ENCODE measurements at regions not wholly inside any gene's neighbourhood (a gene's known extent, or its start where the extent isn't known, plus 50 kb on each side); places are given as distances from the start of the nearest gene placed in this dataset.
A peak's percentile ranks its signal among the peaks of the same experiment; 100 is the strongest.

DNA sequence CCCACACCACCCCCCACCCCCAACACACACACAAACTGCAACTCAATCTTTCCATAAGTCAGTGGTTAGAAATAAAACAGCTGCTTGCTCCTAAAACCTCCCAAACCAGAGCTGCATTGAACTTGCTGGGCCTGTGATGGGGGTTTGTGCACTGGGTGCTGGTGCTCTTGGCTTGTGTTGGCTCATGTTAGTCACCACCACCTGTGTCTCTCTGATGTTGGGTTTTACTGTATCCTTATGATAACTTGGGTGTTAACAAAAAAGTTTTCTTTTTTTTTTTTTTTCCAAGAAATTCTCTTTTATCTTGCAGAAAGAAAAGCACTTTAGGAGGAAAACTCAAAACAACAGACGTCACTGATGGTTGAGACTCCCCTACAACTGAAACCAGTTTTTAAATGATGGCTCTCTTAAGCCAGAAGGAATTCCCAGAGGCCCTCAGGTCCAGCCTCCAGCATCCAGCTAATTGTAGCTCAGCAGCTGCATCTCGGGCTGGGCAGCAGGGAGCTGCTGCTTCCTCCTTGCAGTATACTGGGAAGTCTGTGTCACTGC is 79.9 kb upstream of the DRD2 start:
- no peak for DNase-seq (ENCODE audit: extremely low read depth in 1 of 2, low read depth in 1 of 2)

DNA sequence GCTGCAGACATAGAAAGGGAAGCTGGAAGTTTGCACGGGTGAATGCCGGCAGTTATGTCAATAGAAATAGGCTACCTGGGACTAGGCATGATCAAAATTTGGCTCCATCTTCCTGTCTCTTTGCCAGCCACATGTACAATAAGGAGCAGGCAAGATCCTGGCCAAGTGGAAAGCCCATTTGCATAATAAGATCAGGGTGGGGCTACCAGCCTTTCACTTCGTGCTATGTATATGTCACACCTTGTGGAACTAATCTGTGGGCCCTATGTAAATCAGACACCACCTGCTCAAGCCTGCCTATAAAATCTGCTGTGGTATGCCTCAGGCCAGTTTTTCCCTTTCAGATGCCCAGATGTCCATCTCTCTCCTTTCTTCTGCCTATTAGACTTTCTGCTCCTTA is 79.3 kb upstream of the DRD2 start:
- DNase-seq (ENCODE audit: extremely low read depth in 1 of 2, low read depth in 1 of 2): no peak

DNA sequence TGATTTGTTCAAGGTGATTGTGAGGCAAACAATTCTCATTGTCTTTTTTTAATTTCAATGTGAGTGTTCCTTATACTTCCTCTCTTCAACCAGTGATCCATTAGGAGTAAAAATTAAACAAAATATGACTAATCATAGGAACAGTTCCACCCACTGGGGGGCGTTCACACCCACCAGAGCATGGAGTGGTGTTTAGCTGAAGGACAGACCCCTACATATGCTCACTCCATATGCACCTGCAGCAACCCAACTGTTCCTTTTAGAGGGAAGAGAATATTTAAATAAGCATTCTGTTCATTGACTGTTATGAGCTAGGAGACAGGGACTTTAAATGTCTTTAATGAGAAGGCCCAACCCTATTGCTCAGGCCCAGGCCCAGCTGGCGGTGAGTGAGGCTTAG is 78.7 kb upstream of the DRD2 start:
- DNase-seq (ENCODE audit: extremely low read depth in 1 of 2, low read depth in 1 of 2): no peak

DNA sequence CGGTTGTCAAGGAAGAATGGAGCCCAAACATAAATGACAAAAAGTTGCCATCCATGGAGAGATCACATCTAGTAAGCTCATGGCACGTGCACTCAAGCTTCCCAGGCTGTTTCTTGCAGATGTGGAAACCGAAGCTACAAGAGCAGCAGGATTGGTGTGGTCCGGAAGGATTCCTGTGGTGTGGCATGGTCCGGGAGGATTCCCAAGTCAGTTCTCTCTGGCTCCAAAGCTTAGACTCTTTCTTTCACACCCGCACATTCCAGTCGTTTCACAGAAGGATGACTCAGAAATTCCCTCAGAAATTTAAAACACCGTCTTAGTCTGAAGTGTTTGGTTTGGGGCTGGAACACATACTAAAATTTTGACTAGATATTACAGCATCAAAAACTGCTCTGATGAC is 78.0 kb upstream of the DRD2 start:
- DNase-seq (ENCODE audit: extremely low read depth in 1 of 2, low read depth in 1 of 2): no peak

DNA sequence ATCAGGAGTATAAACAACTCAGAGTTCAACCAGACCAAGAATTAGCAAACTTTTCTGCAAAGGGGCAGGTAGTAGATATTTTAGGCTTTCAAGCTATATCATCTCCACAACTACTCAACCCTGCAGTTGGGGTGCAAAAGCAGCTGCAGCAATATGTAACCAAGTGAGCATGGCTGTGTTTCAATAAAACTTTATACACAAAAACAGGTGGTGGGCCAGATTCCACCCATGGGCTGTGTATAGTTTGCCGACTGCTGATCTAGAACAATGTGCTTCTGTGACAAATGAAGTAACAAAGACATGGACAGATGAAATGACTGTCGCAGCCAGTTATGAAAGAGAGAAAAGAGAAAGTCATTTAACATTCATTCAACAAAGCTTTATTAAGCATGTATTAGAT is 77.1 kb upstream of the DRD2 start:
- no peak for DNase-seq (ENCODE audit: extremely low read depth in 1 of 2, low read depth in 1 of 2)

DNA sequence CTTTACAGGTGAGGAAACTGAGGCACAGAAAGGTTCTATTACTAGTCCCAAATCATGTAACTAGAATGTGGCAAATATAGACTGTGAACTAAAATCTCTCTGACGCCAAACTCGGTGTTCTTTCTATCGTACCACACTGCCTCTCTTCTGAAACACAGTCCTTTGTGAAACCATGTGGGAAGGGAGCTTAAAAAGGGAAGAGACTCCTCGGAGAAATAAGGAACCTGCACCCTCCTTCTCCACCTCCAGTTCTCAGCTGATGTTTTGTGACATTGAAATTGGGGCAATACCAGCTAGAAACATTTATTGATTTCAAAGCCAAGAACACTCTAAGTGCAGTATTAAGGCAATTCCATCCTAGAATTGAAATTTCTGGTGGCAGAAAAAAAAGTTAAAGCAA is 76.4 kb upstream of the DRD2 start:
- no peak for DNase-seq (ENCODE audit: extremely low read depth in 1 of 2, low read depth in 1 of 2)

DNA sequence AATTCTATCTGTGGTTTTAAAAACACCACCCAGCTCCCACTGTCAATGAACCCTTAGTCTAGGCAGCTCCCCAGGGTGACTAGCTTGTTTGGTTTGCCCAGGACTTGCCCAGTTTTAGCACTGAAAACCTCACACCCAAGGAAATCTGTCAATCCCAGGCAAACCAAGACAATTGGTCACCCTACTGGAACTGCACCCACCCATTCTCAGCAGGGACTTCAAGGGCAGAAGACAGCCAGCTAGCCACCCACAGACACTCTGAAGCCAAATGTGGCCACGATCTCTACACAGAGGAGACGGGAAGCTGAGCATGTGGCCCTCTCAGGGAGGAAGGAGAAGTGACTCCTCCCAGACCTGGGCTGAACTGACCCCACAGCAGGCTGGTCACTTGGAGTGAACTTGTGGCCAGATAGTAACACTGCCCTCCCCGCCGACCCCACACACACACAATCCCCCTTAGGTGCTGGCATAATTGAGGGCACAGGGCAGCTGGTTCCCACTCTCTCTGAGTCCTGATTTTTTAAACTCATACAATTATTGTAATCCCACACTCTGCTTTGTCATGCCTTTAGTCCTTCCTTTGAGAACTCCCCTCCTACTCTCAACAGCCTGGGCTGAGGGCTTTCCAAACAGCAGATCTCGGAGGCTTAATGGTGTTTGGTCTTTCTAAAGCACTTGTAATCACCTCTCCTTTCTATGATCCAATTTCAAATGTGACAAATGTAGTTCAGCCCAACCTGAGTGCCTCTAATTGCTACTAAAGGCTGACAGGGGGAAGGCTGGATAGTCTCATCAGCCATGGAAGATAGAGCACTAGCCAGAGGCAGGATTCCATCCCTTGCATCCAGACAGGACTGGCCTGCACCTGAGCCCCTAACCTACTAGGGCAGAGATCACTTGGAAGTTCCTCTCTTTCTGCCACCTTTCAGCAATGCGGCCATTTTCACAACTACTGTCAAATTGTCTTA is 74.7 kb upstream of the DRD2 start:
- no peak for DNase-seq (ENCODE audit: extremely low read depth in 1 of 2, low read depth in 1 of 2)

DNA sequence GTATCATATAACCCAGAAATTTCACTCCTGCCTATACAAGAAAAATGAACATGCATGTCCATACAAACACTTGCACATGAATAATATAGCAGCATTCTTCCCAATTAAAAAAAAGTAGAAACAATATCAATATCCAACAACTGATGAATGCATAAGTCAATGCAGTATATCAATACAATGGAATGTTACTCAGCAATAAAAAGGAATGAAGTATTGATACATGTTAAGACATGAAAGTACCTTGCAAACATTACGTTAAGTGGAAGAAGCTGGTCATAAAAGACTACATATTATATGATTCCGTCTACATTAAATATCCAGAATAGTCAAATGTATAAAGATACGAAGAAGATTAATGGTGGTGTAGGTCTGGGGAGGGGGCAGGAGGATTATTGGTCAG is 73.9 kb upstream of the DRD2 start:
- no peak for DNase-seq (ENCODE audit: extremely low read depth in 1 of 2, low read depth in 1 of 2)

DNA sequence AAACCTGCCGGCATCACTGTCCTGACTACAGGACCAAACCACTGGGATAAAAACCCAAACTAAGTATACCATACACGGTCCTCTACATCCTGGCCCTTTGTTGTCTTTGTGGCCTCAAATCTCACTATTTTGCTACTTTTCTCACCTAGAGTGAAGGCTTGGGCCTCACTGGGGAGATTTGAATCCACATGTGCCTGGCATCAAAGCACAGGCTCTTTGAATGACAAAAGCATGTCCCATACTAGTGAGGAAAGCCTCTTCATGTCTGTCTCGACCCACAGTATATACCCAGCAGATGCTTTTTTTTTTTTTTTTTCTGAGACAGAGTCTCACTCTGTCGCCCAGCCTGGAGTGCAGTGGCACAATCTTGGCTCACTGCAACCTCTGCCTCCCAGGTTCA is 72.5 kb upstream of the DRD2 start:
- DNase-seq (ENCODE audit: extremely low read depth in 1 of 2, low read depth in 1 of 2): no peak

DNA sequence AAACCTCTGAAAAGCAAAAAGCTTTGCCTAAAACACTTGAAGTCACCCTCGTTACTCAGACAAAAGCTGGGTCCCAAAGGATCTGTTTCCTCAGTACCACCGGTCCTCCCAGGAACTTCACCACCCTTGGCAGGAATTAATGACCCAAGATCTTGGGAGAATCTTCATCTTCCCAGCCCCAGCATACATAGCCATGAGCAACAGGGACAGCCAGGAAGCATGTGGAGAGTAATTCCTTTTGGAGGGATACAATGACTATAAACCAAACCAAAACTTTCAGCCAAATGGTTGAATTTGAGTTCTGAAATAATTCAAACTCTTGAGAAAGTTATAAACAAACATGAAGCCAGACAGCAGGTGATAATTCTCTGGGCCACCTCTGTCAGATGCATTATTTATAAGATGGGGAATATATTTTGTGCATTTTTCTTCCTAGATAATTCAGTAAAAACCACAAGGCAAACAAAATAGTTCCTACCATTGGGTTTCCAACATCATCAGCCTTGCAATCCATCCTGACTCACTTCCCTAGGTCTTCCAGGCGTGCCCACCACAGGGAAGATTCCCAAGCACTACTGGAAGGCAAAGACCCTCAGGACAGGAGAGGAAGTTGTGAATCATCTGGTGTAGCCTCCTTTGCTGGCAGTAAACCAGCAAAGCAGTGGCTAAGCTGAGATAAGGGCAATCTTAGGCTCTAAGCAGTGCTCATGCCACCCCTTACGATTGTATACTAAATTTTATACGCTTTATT is 71.7 kb upstream of the DRD2 start:
- DNase-seq (ENCODE audit: extremely low read depth in 1 of 2, low read depth in 1 of 2): no peak

DNA sequence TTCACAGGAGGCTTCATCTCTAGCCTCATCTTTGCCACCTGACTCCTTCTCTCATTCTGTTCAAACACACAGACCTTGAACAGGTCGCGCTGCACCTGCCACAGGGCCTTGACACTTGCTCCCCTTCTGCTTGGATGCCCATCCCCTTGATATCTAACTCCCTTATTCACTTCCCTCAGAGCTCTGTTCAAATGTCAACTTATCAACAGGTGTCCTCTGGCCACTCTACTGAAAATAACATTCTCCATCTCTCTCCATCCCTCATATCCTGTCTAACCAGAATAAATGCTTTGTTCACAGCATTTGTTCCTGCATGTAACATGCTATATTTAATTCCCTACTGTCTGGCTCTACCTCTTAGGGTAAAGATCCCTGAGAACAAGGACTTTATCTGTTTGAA is 67.2 kb upstream of the DRD2 start:
- DNase-seq (ENCODE audit: extremely low read depth in 1 of 2, low read depth in 1 of 2): no peak

DNA sequence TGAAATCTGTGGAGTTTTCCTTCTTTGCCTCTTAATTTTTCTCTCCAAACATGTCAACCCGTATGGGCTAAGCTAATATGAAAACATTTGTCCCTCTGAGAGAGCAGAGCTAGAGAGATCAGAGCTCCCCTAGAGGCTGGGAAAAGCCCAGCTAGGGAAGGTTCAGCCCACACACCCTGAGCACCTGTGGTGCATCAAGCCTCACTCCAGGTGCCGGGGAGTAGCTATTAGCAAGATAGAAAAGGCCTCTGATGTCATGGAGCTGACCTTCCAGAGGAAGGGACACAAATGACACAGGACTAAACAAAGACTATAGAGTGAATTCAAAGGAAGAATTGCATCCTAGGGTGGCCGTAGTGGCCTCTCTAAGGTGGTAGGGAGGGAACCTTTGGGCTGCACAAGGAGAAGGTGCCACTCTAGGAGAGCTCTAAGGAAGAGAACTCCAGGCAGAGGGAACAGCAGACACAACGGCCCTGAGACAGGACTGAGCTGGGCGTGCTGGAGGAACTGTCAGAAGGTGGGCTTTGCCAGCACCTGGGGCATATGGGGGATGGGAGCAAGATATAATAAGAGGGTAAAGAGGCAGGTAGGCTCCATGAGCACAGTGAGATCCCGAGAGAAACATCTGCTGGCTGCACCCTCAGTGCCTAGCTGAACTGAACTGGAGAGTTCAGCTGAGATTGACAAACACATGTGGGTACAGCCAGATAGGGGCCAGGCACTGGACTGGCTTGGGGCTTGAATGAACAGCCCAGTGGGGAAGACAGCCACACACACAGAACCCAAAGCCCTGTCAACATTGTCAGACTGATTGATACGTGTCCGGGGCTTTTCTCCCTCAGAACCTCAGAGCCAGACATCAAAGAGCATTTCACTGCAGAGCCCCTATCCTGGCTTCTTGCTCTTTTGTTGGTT is 65.5 kb upstream of the DRD2 start:
- DNase-seq (ENCODE audit: extremely low read depth in 1 of 2, low read depth in 1 of 2): no peak

DNA sequence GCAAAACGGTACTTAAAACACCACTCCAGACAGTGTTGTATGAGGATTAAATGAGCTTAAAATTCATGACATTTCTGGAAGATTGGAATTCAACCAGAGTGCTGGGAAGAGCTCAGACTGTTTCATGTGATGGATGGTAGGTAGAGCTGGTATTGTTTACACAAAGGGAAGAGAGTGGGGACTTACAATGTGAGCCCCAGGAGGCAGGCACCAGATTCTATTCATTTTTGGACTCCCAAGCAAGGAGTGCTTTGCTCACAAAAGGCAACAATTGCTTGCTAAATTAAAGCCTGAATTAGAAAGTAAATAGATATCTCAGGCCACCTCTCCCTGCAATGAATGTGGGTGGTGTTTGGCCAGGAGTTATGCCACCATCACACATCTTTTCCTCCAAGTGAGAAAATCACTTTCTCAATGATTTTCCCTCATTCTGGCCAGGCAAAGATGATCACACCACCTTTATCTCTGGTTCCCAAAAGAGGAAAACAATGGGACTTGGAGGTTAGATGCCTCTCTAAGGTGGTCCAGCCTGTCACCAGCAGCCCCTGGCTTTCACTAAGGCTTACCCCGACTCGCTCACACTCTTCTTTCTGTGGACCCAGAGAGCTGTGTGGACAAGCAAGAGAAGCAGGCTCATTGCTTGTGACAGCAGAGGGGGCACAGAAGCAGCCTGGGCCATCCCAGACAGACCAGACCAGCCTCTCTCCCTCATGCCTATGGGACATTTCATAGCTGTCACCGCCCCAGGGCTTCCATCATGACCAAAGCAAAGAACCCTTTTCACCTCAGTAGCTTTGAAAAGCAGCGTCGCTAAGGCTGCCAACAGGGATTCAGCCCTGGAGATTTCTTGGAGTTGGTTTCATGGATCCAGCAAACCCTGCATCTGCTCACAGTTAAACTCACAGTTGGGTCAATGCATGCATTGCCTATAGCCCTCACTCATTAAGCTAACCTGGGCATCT is 63.5 kb upstream of the DRD2 start:
- no peak for DNase-seq (ENCODE audit: extremely low read depth in 1 of 2, low read depth in 1 of 2)

DNA sequence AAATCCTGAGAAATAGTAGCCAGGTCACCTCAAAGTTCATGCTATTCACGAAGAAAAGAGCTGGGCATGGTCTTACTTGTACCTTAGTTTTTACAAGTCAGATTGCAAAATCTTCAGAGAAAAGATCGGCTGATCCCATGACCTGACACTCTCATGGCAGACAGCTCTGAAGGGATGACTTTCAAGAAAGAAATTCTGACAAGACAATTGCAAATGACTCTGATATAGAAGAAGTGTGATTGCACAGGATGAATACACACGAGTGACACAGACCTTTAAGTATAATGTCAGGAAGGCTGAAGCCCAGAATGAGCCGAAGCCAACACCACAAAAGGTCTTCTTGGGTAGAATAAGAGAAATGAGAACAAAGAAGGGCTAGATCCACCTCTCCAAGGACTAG is 59.4 kb upstream of the DRD2 start:
- DNase-seq (ENCODE audit: extremely low read depth in 1 of 2, low read depth in 1 of 2): no peak

DNA sequence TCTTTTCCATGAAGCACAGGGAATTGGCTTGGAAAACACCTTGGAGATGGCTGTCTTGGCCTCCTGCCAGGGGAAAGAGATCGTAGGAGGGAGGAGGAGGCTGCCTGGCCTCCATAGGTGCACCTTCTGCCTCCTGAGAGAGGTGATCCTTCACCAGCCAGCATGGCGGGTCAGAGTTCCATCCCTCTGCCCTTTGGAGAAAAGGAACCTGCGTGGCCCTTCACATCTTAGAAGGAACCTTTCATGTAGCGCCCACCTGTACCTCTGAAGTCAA is 58.2 kb upstream of the DRD2 start:
- no peak for DNase-seq (ENCODE audit: extremely low read depth in 1 of 2, low read depth in 1 of 2)

DNA sequence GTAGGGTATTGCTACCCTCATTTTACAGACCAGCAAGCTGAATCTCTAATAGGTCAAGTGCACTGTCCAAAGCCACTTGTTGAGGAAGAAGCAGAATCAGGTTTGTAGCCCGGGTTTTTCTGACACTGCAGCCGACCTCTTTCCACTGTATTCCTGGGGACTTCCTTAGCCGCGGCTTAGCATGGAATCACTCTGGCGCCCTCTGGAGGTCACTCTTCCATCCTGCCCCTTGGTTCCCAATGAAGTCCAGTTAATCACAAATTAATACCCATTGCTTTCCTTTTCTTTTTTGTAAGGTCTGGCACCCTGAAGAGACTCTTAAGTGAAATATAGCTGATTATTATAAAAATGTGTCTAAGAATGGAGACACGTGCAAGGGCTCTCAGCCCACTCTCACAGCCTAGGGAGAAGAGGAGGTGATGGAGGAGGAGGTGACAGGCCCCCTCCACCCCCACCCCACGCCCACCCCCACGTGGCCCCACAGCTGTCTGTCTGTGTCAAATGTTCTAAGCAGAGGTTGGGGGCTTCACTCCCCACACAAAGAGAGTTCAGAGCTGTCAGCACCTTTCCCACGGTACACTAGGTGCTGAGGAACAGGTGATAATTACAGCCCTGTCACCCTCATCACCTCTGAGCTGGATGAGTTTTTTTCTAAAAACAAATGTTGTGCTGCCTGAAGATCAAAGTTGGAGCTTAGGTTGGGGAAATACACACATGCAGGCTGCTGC is 57.7 kb upstream of the DRD2 start:
- DNase-seq (ENCODE audit: extremely low read depth in 1 of 2, low read depth in 1 of 2): peak; percentile 3 to 29

DNA sequence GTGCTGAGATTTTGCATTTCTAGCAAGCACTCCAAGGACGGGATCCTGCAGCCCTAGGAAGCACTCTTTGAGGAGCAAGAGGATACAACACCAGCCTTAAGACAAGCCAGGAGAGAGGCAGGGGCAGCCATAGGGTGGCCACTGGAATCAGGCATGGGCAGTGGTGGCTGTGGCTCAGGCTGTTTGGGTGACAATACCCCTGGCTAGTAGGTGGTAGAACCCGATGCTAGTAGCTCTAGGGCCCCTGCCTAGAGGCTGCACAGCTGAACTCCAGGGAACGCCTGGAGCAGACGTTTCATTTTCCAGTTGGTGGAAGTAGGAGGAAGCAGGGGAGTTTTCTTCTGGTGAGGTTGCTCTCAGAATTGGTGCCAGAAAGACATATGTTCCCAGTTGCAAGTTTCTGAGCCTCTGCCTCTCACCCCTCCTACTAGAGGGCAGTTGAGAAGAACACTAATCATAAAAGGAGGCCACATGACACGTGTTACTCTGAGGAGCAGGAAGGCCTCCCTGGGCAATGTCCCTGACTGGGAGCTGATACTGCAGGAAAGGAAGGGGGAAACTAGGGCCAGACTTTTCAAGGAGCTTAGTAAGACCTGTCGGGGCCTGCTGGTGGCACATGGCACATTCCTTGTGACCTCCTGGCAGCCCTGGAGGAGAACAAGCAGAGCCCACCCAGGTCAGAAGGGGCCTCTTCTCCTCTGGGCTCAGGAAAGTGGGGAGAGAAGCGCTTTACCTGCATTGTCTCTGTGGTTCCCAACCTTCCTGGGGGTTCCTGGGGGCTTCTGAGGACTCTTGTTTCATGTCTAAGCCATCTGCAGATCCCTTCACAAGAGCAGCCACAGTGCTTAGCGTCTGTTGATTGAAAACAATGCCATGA is 56.6 kb upstream of the DRD2 start:
- DNase-seq (ENCODE audit: extremely low read depth in 1 of 2, low read depth in 1 of 2): no peak

DNA sequence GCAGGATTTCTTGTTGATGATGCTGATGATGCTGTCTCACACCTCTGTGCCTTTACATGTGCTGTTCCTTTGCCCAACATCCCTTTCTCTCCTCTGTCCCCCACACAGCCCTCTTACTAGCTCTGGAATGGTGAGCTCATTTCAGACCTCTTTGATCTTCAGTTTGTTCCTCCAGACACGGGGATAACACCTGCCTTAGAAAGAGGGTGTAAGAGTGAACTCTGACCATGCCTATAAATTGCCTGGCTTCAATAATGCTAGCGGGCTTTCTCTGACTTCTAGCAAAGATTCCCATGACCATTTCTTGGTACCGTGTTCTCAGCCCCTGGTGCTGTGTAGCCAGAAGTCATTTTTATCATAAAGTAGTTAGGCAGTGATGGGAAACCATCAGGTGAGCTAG is 55.9 kb upstream of the DRD2 start:
- no peak for DNase-seq (ENCODE audit: extremely low read depth in 1 of 2, low read depth in 1 of 2)

All from activated CD8-positive, alpha-beta memory T cell treated with anti-CD3 and anti-CD28 coated beads for 1 hour (primary cell).